Neural cell (in vitro differentiated cells): ENCODE measurements at regions not wholly inside any gene's neighbourhood (a gene's known extent, or its start where the extent isn't known, plus 50 kb on each side); places are given as distances from the start of the nearest gene placed in this dataset.

Experiments used
- CTCF ChIP-seq: fragments of 450-650 bp; IDR thresholded peaks from 2 replicates; pipeline ENCODE4 v1.5.1; 2014; ENCODE audit warnings: antibody characterized with exemption, mild to moderate bottlenecking, moderate library complexity; ENCODE audit not compliant: poor library complexity, severe bottlenecking
- EP300 ChIP-seq: fragments of 450-650 bp; conservative IDR thresholded peaks from 2 replicates; pipeline ENCODE4 v1.6.1; 2014; ENCODE audit warnings: antibody characterized with exemption, mild to moderate bottlenecking, moderate library complexity; ENCODE audit not compliant: poor library complexity, severe bottlenecking
- EZH2 ChIP-seq: fragments of 200-600, 300-800 bp; shearing (Covaris generic), sonication (generic); IDR thresholded peaks from 2 replicates; pipeline ENCODE4 v1.6.1; 2014; ENCODE audit warnings: antibody characterized with exemption, low read length, borderline replicate concordance, mild to moderate bottlenecking; ENCODE audit not compliant: insufficient read depth, poor library complexity, severe bottlenecking
- MXI1 ChIP-seq: fragments of 450-650 bp; conservative IDR thresholded peaks from 2 replicates; pipeline ENCODE4 v1.6.1; 2014; ENCODE audit warnings: antibody characterized with exemption, mild to moderate bottlenecking; ENCODE audit not compliant: poor library complexity, severe bottlenecking
- POLR2AphosphoS5 ChIP-seq: IDR thresholded peaks from 2 replicates; pipeline ENCODE4 v1.6.1; 2012
- RAD21 ChIP-seq: fragments of 450-650 bp; conservative IDR thresholded peaks from 2 replicates; pipeline ENCODE4 v1.6.1; 2014; ENCODE audit warnings: antibody characterized with exemption, mild to moderate bottlenecking, moderate library complexity
- REST ChIP-seq: IDR thresholded peaks from 2 replicates; pipeline ENCODE4 v1.6.1; 2012; ENCODE audit warnings: borderline replicate concordance
- SMC3 ChIP-seq: fragments of 450-650 bp; conservative IDR thresholded peaks from 2 replicates; pipeline ENCODE4 v1.6.1; 2014; ENCODE audit warnings: antibody characterized with exemption, mild to moderate bottlenecking, moderate library complexity; ENCODE audit not compliant: poor library complexity
- TAF1 ChIP-seq: IDR thresholded peaks from 2 replicates; pipeline ENCODE4 v1.6.1; 2012; ENCODE audit warnings: low read depth

GRCh38 chr5:174998131-174998730 lies 273.8 kb downstream of the MSX2 start:
- TF ChIP-seq EZH2 (no peak), CTCF (no peak), POLR2AphosphoS5 (no peak), MXI1 (no peak), REST (no peak), TAF1 (no peak), SMC3 (no peak), RAD21 (no peak), EP300 (no peak)
